CD8-positive, alpha-beta memory T cell (primary cell): ENCODE measurements at regions not wholly inside any gene's neighbourhood (a gene's known extent, or its start where the extent isn't known, plus 50 kb on each side); places are given as distances from the start of the nearest gene placed in this dataset.

Experiments used
- CTCF ChIA-PET: fragments of 350-600 bp; sonication (Branson Sonifier 250); formaldehyde crosslinking; loops from one replicate; lab custom pipeline; 2021; ENCODE audit warnings: antibody characterized with exemption; lab: Charles Lee
- POLR2A ChIA-PET: fragments of 350-600 bp; sonication (Branson Sonifier 250); formaldehyde crosslinking; loops from one replicate; lab custom pipeline; 2021; ENCODE audit warnings: antibody characterized with exemption; lab: Charles Lee
- DNase-seq, 5 donors: peaks; one replicate each; pipeline versions ENCODE4 v3.0.0 to v3.0.0-alpha.2; 2020 to 2022; ENCODE audit warnings: mixed read lengths in 1 of 5
- H3K27ac ChIP-seq: one replicate; pipeline ENCODE4 v1.7.0; 2013; ENCODE audit warnings: low read depth, mild to moderate bottlenecking, low read length, moderate library complexity
- H3K27me3 ChIP-seq: 2 replicates; pipeline ENCODE4 v1.7.0; 2013; ENCODE audit warnings: low read length, mild to moderate bottlenecking; ENCODE audit not compliant: insufficient read depth, poor library complexity, severe bottlenecking
- H3K36me3 ChIP-seq: 2 replicates; pipeline ENCODE4 v1.7.0; 2013; ENCODE audit warnings: mild to moderate bottlenecking, low read length, moderate library complexity; ENCODE audit not compliant: insufficient read depth
- H3K4me1 ChIP-seq: 2 replicates; pipeline ENCODE4 v1.7.0; 2013; ENCODE audit warnings: mild to moderate bottlenecking, low read length, moderate library complexity; ENCODE audit not compliant: insufficient read depth
- H3K4me3 ChIP-seq: 2 replicates; pipeline ENCODE4 v1.7.0; 2013; ENCODE audit warnings: mild to moderate bottlenecking, low read length
- H3K9me3 ChIP-seq: 2 replicates; pipeline ENCODE4 v1.7.0; 2013; ENCODE audit warnings: mild to moderate bottlenecking, low read length
- H3K27ac Mint-ChIP-seq, 8 donors: one replicate each; pipeline ENCODE4 v1.8.0; 2020 to 2021; ENCODE audit warnings: mixed read lengths in 8 of 8, mild to moderate bottlenecking in 6 of 8, inconsistent platforms in 3 of 8, moderate library complexity in 3 of 8
- H3K27me3 Mint-ChIP-seq, 2 donors: one replicate each; pipeline ENCODE4 v1.8.0; 2020 to 2021; ENCODE audit warnings: mixed read lengths in 2 of 2, mild to moderate bottlenecking in 1 of 2, moderate library complexity in 1 of 2
- H3K36me3 Mint-ChIP-seq, 3 donors: one replicate each; pipeline ENCODE4 v1.8.0; 2020 to 2021; ENCODE audit warnings: mixed read lengths in 3 of 3, inconsistent platforms in 1 of 3, mild to moderate bottlenecking in 1 of 3
- H3K4me1 Mint-ChIP-seq, 3 donors: one replicate each; pipeline ENCODE4 v1.8.0; 2020 to 2021; ENCODE audit warnings: mixed read lengths in 3 of 3, inconsistent platforms in 1 of 3, mild to moderate bottlenecking in 1 of 3
- H3K4me3 Mint-ChIP-seq, 7 donors: one replicate each; pipeline ENCODE4 v1.8.0; 2020 to 2021; ENCODE audit warnings: mixed read lengths in 7 of 7, mild to moderate bottlenecking in 6 of 7, moderate library complexity in 4 of 7, inconsistent platforms in 2 of 7
- H3K9me3 Mint-ChIP-seq, 5 donors: one replicate each; pipeline ENCODE4 v1.8.0; 2020 to 2022; ENCODE audit warnings: mixed read lengths in 5 of 5, mild to moderate bottlenecking in 3 of 5, moderate library complexity in 2 of 5, inconsistent platforms in 1 of 5

GRCh38 chr11:127651175-127651887 lies 650.8 kb upstream of the KIRREL3 start:
- CTCF ChIA-PET, result no interaction called here
- Mint-ChIP-seq H3K36me3 (no peaks in the 10 kb centered on the region), H3K27me3 (no peaks in the 10 kb centered on the region)

DNA sequence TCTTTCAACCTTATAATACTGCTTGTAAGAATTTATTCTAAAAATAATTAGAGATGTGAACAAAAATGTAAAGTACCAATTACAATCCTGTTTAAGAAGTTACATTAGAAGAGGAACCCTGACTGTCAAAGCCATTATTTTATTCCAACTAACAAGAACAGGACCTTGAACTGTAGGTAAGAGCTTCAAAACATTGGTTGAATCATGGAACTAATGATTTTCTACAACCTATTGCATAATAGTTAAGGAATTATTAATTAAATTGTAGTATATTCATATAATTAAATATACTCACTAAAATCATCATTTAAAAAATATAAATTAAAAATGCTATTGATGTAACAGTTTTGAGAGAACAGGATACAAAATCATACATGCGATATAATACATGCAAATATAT lies 649.4 kb upstream of the KIRREL3 start:
- Mint-ChIP-seq H3K4me1 (no peaks in the 10 kb centered on the region), H3K36me3 (no peaks in the 10 kb centered on the region), H3K4me3 (no peak overlapping the region), H3K9me3 (no peaks in the 10 kb centered on the region), H3K27me3 (no peaks in the 10 kb centered on the region), H3K27ac (no peak overlapping the region)
- Histone ChIP-seq H3K27me3 (no peaks in the 10 kb centered on the region), H3K9me3 (no peaks in the 10 kb centered on the region), H3K4me3 (no peak overlapping the region), H3K4me1 (no peaks in the 10 kb centered on the region), H3K36me3 (no peaks in the 10 kb centered on the region), H3K27ac (no peak overlapping the region)
- ChIA-PET POLR2A (no interaction called here), CTCF (no interaction called here)
- no peak for DNase-seq

More at GRCh38 chr11:127651175-127651887, 650.8 kb upstream of the KIRREL3 start:
- Mint-ChIP-seq H3K27ac (no peak overlapping the region), H3K4me1 (no peaks in the 10 kb centered on the region), H3K9me3 (peaks cover 0 to 6% (median 0%) of the 10 kb centered on the region in 5 donors), H3K4me3 (no peak overlapping the region)
- no peak overlapping the region for H3K4me3 ChIP-seq
- H3K4me1 ChIP-seq, result no peaks in the 10 kb centered on the region
- H3K36me3 ChIP-seq, result no peaks in the 10 kb centered on the region
- POLR2A ChIA-PET, result no interaction called here
- H3K9me3 ChIP-seq, result no peaks in the 10 kb centered on the region
- no peaks in the 10 kb centered on the region for H3K27me3 ChIP-seq
- DNase-seq, result no peak
- H3K27ac ChIP-seq, result no peak overlapping the region

GRCh38 chr11:127649071-127649470 lies 648.5 kb upstream of the KIRREL3 start:
- Mint-ChIP-seq H3K4me1 (no peaks in the 10 kb centered on the region), H3K36me3 (no peaks in the 10 kb centered on the region), H3K4me3 (no peak overlapping the region), H3K9me3 (no peaks in the 10 kb centered on the region), H3K27me3 (no peaks in the 10 kb centered on the region), H3K27ac (no peak overlapping the region)
- no peak overlapping the region for H3K27ac ChIP-seq
- no peaks in the 10 kb centered on the region for H3K27me3 ChIP-seq
- CTCF ChIA-PET, result no interaction called here
- H3K4me3 ChIP-seq, result no peak overlapping the region
- no peak for DNase-seq
- H3K36me3 ChIP-seq, result no peaks in the 10 kb centered on the region
- H3K4me1 ChIP-seq, result no peaks in the 10 kb centered on the region
- no peaks in the 10 kb centered on the region for H3K9me3 ChIP-seq
- POLR2A ChIA-PET, result no interaction called here

- DNase-seq, result no peak
- no peak overlapping the region for H3K27ac ChIP-seq
- no peaks in the 10 kb centered on the region for H3K4me1 ChIP-seq
- no peaks in the 10 kb centered on the region for H3K27me3 ChIP-seq
- Mint-ChIP-seq H3K27me3 (no peaks in the 10 kb centered on the region), H3K4me1 (no peaks in the 10 kb centered on the region), H3K27ac (no peak overlapping the region), H3K4me3 (no peak overlapping the region), H3K9me3 (peaks cover 0 to 2% (median 0%) of the 10 kb centered on the region in 5 donors), H3K36me3 (no peaks in the 10 kb centered on the region)
- ChIA-PET CTCF (no interaction called here), POLR2A (no interaction called here)
- H3K36me3 ChIP-seq, result no peaks in the 10 kb centered on the region
- no peaks in the 10 kb centered on the region for H3K9me3 ChIP-seq
- no peak overlapping the region for H3K4me3 ChIP-seq
Measured at GRCh38 chr11:127648583-127648982, 648.0 kb upstream of the KIRREL3 start.

DNA sequence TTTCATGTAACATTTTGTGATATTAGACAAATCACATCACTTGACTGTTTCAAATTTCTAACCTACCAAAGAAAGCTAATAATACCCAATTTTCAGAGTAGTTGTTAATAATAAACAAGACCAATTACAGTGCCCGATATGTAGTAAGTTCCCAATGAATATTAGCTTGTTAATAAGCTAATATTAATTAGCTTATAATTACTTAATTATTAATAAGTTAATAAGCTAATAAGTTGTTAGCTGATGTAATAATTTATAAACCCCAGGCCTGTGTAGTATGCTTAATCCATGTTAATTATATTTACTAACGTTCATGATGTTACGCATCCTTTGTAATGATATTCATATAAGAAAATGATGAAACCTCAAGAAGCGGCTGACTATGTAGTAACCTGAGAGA lies 643.8 kb upstream of the KIRREL3 start:
- Histone ChIP-seq H3K9me3 (no peaks in the 10 kb centered on the region), H3K4me3 (no peak overlapping the region), H3K36me3 (no peaks in the 10 kb centered on the region), H3K4me1 (no peaks in the 10 kb centered on the region), H3K27ac (no peak overlapping the region), H3K27me3 (no peaks in the 10 kb centered on the region)
- Mint-ChIP-seq H3K9me3 (peaks cover 0 to 2% (median 0%) of the 10 kb centered on the region in 5 donors), H3K4me1 (no peaks in the 10 kb centered on the region), H3K27me3 (no peaks in the 10 kb centered on the region), H3K36me3 (no peaks in the 10 kb centered on the region), H3K27ac (no peak overlapping the region), H3K4me3 (no peak overlapping the region)
- ChIA-PET CTCF (no interaction called here), POLR2A (no interaction called here)
- DNase-seq, result no peak

GRCh38 chr11:127643268-127644058 lies 642.9 kb upstream of the KIRREL3 start:
- ChIA-PET POLR2A (no interaction called here), CTCF (no interaction called here)
- Mint-ChIP-seq H3K27me3 (no peaks in the 10 kb centered on the region), H3K9me3 (peaks cover 0 to 2% (median 0%) of the 10 kb centered on the region in 5 donors), H3K27ac (no peak overlapping the region), H3K4me3 (no peak overlapping the region), H3K4me1 (no peaks in the 10 kb centered on the region), H3K36me3 (no peaks in the 10 kb centered on the region)
- no peaks in the 10 kb centered on the region for H3K36me3 ChIP-seq
- H3K9me3 ChIP-seq, result no peaks in the 10 kb centered on the region
- no peak for DNase-seq
- H3K27ac ChIP-seq, result no peak overlapping the region
- H3K4me1 ChIP-seq, result no peaks in the 10 kb centered on the region
- H3K27me3 ChIP-seq, result no peaks in the 10 kb centered on the region
- no peak overlapping the region for H3K4me3 ChIP-seq

GRCh38 chr11:127640561-127641451 lies 640.2 kb upstream of the KIRREL3 start:
- peaks cover 0 to 6% (median 0%) of the 10 kb centered on the region in 5 donors for H3K9me3 Mint-ChIP-seq
- H3K27ac Mint-ChIP-seq, result no peak overlapping the region
- no peak overlapping the region for H3K27ac ChIP-seq
- CTCF ChIA-PET, result no interaction called here
- H3K9me3 ChIP-seq, result no peaks in the 10 kb centered on the region
- no peaks in the 10 kb centered on the region for H3K36me3 Mint-ChIP-seq
- no peak overlapping the region for H3K4me3 ChIP-seq
- no peak for DNase-seq
- H3K36me3 ChIP-seq, result no peaks in the 10 kb centered on the region
- H3K4me1 Mint-ChIP-seq, result no peaks in the 10 kb centered on the region
- no peaks in the 10 kb centered on the region for H3K27me3 ChIP-seq
- POLR2A ChIA-PET, result no interaction called here
- no peak overlapping the region for H3K4me3 Mint-ChIP-seq
- no peaks in the 10 kb centered on the region for H3K4me1 ChIP-seq
- H3K27me3 Mint-ChIP-seq, result no peaks in the 10 kb centered on the region

DNA sequence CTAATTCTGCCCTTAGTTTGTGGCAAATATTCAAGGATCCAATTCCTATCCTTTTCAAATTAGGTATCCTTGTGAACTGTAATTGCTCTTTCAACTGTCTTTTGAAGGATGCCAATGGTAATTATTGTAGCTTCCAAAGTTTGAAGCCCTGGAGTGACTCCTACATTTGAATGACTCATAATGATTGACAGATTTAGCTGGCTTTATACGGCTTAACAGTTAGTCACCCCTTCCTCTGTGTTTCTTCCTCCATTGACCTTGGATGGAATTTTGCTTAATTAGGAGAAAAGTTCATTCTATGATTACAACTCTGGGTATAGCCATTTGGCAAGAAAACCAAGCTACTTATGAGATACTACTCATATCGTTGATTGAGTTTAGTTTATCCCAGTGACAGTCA lies 639.3 kb upstream of the KIRREL3 start:
- no peaks in the 10 kb centered on the region for H3K36me3 Mint-ChIP-seq
- DNase-seq, result no peak
- no peaks in the 10 kb centered on the region for H3K27me3 Mint-ChIP-seq
- Histone ChIP-seq H3K36me3 (no peaks in the 10 kb centered on the region), H3K27ac (no peak overlapping the region), H3K4me3 (no peak overlapping the region), H3K27me3 (no peaks in the 10 kb centered on the region), H3K9me3 (no peaks in the 10 kb centered on the region), H3K4me1 (no peaks in the 10 kb centered on the region)
- H3K4me3 Mint-ChIP-seq, result no peak overlapping the region
- H3K4me1 Mint-ChIP-seq, result no peaks in the 10 kb centered on the region
- peaks cover 0 to 6% (median 0%) of the 10 kb centered on the region in 5 donors for H3K9me3 Mint-ChIP-seq
- H3K27ac Mint-ChIP-seq, result no peak overlapping the region
- ChIA-PET POLR2A (no interaction called here), CTCF (no interaction called here)
